Stimulated activated naive CD8-positive, alpha-beta T cell treated with anti-CD3 and anti-CD28 coated beads, Interleukin-15, amount 100 ng/mL, for 72 hours (primary cell): ENCODE measurements at regions not wholly inside any gene's neighbourhood (a gene's known extent, or its start where the extent isn't known, plus 50 kb on each side); places are given as distances from the start of the nearest gene placed in this dataset.
A peak's percentile ranks its signal among the peaks of the same experiment; 100 is the strongest.

Experiments used
- ATAC-seq: fragments of 150-1000 bp; cut with Tn5 transposase; 2 replicates; pipeline ENCODE4 v1.10.0; 2021; ENCODE audit warnings: mild to moderate bottlenecking, moderate library complexity
- DNase-seq, 2 donors: peaks; one replicate each; pipeline ENCODE4 v3.0.0; 2021 to 2022
- H3K27ac Mint-ChIP-seq, 2 donors: one replicate each; pipeline ENCODE4 v1.8.0; 2022; ENCODE audit warnings: mild to moderate bottlenecking in 2 of 2, mixed read lengths in 2 of 2, moderate library complexity in 2 of 2
- H3K27me3 Mint-ChIP-seq: one replicate; pipeline ENCODE4 v1.8.0; 2022; ENCODE audit warnings: mixed read lengths
- H3K4me1 Mint-ChIP-seq: one replicate; pipeline ENCODE4 v1.8.0; 2022; ENCODE audit warnings: mild to moderate bottlenecking, mixed read lengths
- H3K4me3 Mint-ChIP-seq, 2 donors: one replicate each; pipeline ENCODE4 v1.8.0; 2022; ENCODE audit warnings: mild to moderate bottlenecking in 2 of 2, mixed read lengths in 2 of 2, moderate library complexity in 1 of 2
- H3K9me3 Mint-ChIP-seq, 2 donors: one replicate each; pipeline ENCODE4 v1.8.0; 2022; ENCODE audit warnings: mixed read lengths in 2 of 2

DNA sequence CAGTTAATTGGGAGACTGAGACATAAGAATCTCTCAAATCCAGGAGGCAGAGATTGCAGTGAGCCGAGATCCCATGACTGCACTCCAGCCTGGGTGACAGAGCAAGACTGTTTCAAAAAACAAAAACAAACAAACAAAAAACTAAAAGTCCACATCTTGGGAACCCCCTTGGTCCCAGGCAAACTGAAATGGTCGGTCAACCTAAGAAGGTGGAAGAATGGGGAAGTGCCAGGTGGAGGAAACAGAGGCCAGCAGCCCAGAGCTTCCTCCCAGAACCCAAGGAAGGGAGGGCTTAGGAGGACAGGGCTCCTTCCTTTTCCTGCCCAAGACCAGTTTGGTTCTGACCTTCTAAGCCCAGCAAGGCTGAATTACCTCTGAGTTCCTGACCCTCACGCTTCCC, 121.0 kb upstream of the FUT8 start:
- Mint-ChIP-seq H3K9me3 (peaks cover 0 to 5% of the 10 kb centered on the region in 2 donors), H3K4me3 (peak overlapping the region in 1 of 2 donors; percentile 58), H3K27me3 (no peaks in the 10 kb centered on the region), H3K4me1 (peaks cover 70% of the 10 kb centered on the region), H3K27ac (no peak overlapping the region)
- ATAC-seq (no peak), DNase-seq (no peak)

- no peak for DNase-seq
- Mint-ChIP-seq H3K4me1 (peaks cover 62% of the 10 kb centered on the region), H3K4me3 (no peak overlapping the region), H3K27me3 (no peaks in the 10 kb centered on the region), H3K9me3 (peaks cover 0 to 5% of the 10 kb centered on the region in 2 donors), H3K27ac (no peak overlapping the region)
- ATAC-seq, result no peak
These were observed 117.7 kb upstream of the FUT8 start for GRCh38 chr14:65294816-65295215.

DNA sequence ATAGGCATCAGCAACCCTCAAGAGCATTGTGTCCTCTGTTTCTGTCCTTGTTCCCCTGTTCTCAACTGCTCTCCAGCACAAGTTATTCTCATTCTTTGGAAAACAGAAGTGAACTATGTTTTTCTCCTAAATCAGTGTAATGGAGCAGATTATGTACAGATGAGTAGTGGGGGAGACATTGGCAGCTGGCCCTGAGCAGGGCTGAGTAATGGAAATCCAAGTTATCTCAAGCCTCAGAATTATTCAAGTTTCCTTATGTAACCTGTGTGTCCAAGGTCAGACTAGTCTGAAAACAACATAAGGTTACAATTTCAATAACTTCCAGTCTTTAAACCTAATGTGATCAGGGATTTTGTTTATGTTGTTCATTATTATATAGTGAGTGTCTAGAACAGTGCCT, 116.1 kb upstream of the FUT8 start:
- H3K4me1 Mint-ChIP-seq, result peaks cover 63% of the 10 kb centered on the region
- DNase-seq, result no peak

DNA sequence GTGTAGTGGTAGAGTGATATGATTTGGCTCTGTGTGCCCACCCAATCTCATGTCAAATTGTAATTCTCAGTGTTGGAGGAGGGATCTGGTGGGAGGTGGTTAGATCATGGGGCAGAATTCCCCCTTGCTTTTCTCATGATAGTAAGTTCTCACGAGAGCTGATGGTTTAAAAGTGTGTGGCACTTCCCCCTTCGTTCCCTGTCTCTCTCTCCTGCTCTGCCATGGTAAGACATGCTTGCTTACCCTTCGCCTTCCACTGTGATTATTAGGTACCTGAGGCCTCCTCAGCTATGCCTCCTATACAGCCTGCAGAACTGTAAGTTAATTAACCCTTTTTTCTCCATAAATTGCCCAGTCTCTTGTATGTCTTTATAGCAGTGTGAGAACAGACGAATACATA, 115.7 kb upstream of the FUT8 start:
- Mint-ChIP-seq H3K9me3 (no peaks in the 10 kb centered on the region), H3K4me1 (peaks cover 61% of the 10 kb centered on the region), H3K4me3 (peak overlapping the region in 1 of 2 donors; percentile 9), H3K27ac (no peak overlapping the region), H3K27me3 (no peaks in the 10 kb centered on the region)
- DNase-seq, result no peak
- ATAC-seq, result no peak

More for the DNA sequence above, 116.1 kb upstream of the FUT8 start:
- H3K27ac Mint-ChIP-seq, result no peak overlapping the region
- no peaks in the 10 kb centered on the region for H3K9me3 Mint-ChIP-seq
- no peak for ATAC-seq
- no peaks in the 10 kb centered on the region for H3K27me3 Mint-ChIP-seq
- no peak overlapping the region for H3K4me3 Mint-ChIP-seq

GRCh38 chr14:65297744-65298143, 114.8 kb upstream of the FUT8 start:
- Mint-ChIP-seq H3K27ac (peak overlapping the region in 1 of 2 donors; percentile 41), H3K9me3 (no peaks in the 10 kb centered on the region), H3K4me3 (peak overlapping the region in 1 of 2 donors; percentile 47), H3K4me1 (peaks cover 64% of the 10 kb centered on the region), H3K27me3 (no peaks in the 10 kb centered on the region)
- no peak for DNase-seq
- no peak for ATAC-seq

DNA sequence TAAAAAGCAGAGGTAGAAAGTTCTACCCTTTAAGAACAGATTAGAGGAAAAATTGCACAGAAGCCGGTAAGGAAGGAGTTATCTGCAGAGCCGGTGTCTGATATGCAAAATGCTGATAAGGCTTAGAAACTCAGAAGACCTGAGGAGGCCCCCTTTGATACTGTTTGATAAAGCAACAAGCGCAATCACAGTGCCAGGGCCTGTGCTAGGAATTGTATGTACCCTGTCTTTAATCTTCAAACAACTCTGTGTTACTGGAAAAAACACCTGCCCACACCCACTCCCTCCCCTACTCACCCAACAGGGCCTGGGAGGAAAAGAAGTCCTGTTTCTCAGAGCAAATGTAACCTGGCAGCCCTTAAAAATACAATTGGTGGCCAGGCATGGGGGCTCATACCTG, 112.7 kb upstream of the FUT8 start:
- H3K4me3 Mint-ChIP-seq, result peak overlapping the region; percentile 4 to 91
- peak overlapping the region in 1 of 2 donors; percentile 1 for H3K27ac Mint-ChIP-seq
- H3K9me3 Mint-ChIP-seq, result no peaks in the 10 kb centered on the region
- ATAC-seq (no peak), DNase-seq (no peak)
- H3K27me3 Mint-ChIP-seq, result no peaks in the 10 kb centered on the region
- peaks cover 80% of the 10 kb centered on the region for H3K4me1 Mint-ChIP-seq

- ATAC-seq, result peak; percentile 71
- Mint-ChIP-seq H3K27me3 (no peaks in the 10 kb centered on the region), H3K27ac (peak overlapping the region; percentile 57 to 66), H3K9me3 (no peaks in the 10 kb centered on the region), H3K4me3 (peak overlapping the region; percentile 58 to 91), H3K4me1 (peaks cover 85% of the 10 kb centered on the region)
- DNase-seq, result peak in 1 of 2 donors; percentile 57
These were observed 110.5 kb upstream of the FUT8 start for GRCh38 chr14:65301862-65302539.

GRCh38 chr14:65302571-65303189, 109.8 kb upstream of the FUT8 start:
- Mint-ChIP-seq H3K9me3 (no peaks in the 10 kb centered on the region), H3K4me3 (peak overlapping the region; percentile 58 to 91), H3K27ac (peak overlapping the region; percentile 57 to 66), H3K27me3 (no peaks in the 10 kb centered on the region), H3K4me1 (peaks cover 84% of the 10 kb centered on the region)
- ATAC-seq (peak; percentile 88), DNase-seq (peak; percentile 69 to 86)

- Mint-ChIP-seq H3K27ac (peak overlapping the region; percentile 36 to 66), H3K27me3 (no peaks in the 10 kb centered on the region), H3K4me1 (peaks cover 77% of the 10 kb centered on the region), H3K9me3 (no peaks in the 10 kb centered on the region), H3K4me3 (peak overlapping the region; percentile 58 to 91)
- ATAC-seq, result peak; percentile 41
- DNase-seq, result peak in 1 of 2 donors; percentile 53
These were observed 109.2 kb upstream of the FUT8 start for GRCh38 chr14:65303190-65303898.

DNA sequence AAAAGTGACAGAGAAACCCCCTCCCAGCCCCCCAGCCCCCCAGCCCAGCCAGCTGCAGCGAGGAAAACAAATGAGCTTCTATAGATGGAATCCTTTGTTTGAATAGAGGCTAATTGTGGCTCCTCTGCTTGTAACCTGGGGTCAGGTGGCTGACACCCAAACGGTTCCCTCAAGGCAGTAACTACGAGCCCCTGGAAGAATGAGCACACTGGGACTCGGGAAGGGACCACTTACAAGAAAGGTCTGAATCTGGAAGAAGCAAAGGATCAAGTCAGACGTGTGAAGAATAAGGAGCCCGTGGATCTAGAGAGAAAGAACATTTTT, 108.7 kb upstream of the FUT8 start:
- H3K4me1 Mint-ChIP-seq, result peaks cover 75% of the 10 kb centered on the region
- ATAC-seq (peak; percentile 0), DNase-seq (no peak)
- no peaks in the 10 kb centered on the region for H3K9me3 Mint-ChIP-seq
- H3K4me3 Mint-ChIP-seq, result peak overlapping the region; percentile 60 to 91
- H3K27me3 Mint-ChIP-seq, result no peaks in the 10 kb centered on the region
- H3K27ac Mint-ChIP-seq, result peak overlapping the region; percentile 36 to 93

- H3K27me3 Mint-ChIP-seq, result no peaks in the 10 kb centered on the region
- ATAC-seq (no peak), DNase-seq (no peak)
- peaks cover 75% of the 10 kb centered on the region for H3K4me1 Mint-ChIP-seq
- H3K4me3 Mint-ChIP-seq, result peak overlapping the region; percentile 60 to 91
- no peaks in the 10 kb centered on the region for H3K9me3 Mint-ChIP-seq
- peak overlapping the region in 1 of 2 donors; percentile 93 for H3K27ac Mint-ChIP-seq
These were observed 108.3 kb upstream of the FUT8 start for GRCh38 chr14:65304239-65304638.

GRCh38 chr14:65304963-65305362, 107.6 kb upstream of the FUT8 start:
- Mint-ChIP-seq H3K9me3 (no peaks in the 10 kb centered on the region), H3K4me1 (peaks cover 69% of the 10 kb centered on the region), H3K27me3 (no peaks in the 10 kb centered on the region), H3K4me3 (peak overlapping the region; percentile 11 to 39), H3K27ac (peak overlapping the region; percentile 23 to 93)
- DNase-seq, result no peak
- no peak for ATAC-seq

GRCh38 chr14:65308536-65308935, 104.0 kb upstream of the FUT8 start:
- ATAC-seq (no peak), DNase-seq (no peak)
- Mint-ChIP-seq H3K4me3 (no peak overlapping the region), H3K9me3 (no peaks in the 10 kb centered on the region), H3K27me3 (no peaks in the 10 kb centered on the region), H3K27ac (no peak overlapping the region), H3K4me1 (peaks cover 36% of the 10 kb centered on the region)

- H3K4me3 Mint-ChIP-seq, result no peak overlapping the region
- no peaks in the 10 kb centered on the region for H3K9me3 Mint-ChIP-seq
- ATAC-seq (no peak), DNase-seq (no peak)
- peaks cover 27% of the 10 kb centered on the region for H3K4me1 Mint-ChIP-seq
- no peaks in the 10 kb centered on the region for H3K27me3 Mint-ChIP-seq
- no peak overlapping the region for H3K27ac Mint-ChIP-seq
These were observed 102.0 kb upstream of the FUT8 start for GRCh38 chr14:65310568-65310967.

GRCh38 chr14:65312859-65313258, 99.7 kb upstream of the FUT8 start:
- no peak overlapping the region for H3K4me3 Mint-ChIP-seq
- peaks cover 21% of the 10 kb centered on the region for H3K4me1 Mint-ChIP-seq
- no peaks in the 10 kb centered on the region for H3K27me3 Mint-ChIP-seq
- ATAC-seq (no peak), DNase-seq (no peak)
- peaks cover 8 to 10% of the 10 kb centered on the region in 2 donors for H3K9me3 Mint-ChIP-seq
- H3K27ac Mint-ChIP-seq, result no peak overlapping the region
